IPS DF 19.7 (cell line): ENCODE measurements at regions not wholly inside any gene's neighbourhood (a gene's known extent, or its start where the extent isn't known, plus 50 kb on each side); places are given as distances from the start of the nearest gene placed in this dataset.
"Not testable (repeated sequence)": the region's sequence is repeated elsewhere in the genome, so short reads cannot be mapped to it uniquely, and the experiment has no call there.

Source experiments
- DNase-seq: peaks from one replicate; pipeline ENCODE4 v3.0.0-alpha.2; 2013; ENCODE audit warnings: low read depth, low spot score

- DNase-seq: no peak
Measured at GRCh38 chr14:22202313-22202712, 386.7 kb downstream of the DAD1 start.

DNA sequence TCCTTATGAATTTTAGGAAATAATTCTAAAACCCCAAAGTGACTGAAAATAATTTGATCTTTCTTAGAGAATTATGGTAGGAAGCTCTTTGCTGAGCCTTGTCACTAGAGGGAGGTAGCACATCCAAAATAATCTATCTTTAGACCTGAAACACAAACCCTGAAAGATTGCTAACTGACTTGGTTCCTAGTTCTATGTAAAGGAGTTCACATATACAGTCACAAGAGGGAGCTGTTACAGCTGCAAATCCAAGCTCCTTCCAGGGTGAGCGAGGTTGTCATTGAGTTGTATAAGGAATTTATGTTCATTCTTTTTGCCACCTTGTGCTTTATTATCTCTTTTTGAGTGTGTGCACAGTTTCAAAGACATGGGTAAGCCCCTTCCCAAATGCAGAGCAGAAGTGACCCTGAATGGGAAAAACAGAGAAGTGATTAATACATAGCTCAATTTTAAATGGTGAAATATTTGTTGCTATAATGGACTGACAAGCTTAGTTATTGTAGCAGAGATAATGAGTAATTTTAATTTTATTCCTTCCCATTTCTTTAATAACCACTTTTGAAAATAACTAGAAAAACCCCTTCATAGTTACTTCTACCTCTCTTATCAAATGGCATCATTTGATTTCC is 387.9 kb downstream of the DAD1 start:
- DNase-seq: peak; percentile 54

- not testable (repeated sequence) for DNase-seq
Measured at GRCh38 chr14:22200131-22200530, 388.9 kb downstream of the DAD1 start.

DNA sequence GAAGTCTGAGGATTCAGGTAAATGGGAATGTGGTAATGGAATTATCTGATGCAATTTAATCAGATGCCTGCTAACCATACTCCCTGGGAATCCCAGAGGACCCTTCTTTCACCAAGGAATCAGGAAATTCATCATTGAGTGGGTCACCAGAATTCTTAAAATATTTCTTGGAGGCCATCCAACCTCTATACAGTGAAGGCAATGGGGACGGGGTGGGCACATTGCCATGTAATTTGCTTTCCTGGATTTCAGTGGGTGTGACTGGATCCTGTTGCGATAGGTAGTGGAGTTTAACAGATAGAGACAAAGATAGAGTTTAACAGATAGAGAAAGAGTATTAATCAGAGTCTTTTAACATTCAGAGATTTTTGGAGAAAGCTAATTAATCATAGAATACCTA is 394.4 kb downstream of the DAD1 start:
- DNase-seq: no peak

DNA sequence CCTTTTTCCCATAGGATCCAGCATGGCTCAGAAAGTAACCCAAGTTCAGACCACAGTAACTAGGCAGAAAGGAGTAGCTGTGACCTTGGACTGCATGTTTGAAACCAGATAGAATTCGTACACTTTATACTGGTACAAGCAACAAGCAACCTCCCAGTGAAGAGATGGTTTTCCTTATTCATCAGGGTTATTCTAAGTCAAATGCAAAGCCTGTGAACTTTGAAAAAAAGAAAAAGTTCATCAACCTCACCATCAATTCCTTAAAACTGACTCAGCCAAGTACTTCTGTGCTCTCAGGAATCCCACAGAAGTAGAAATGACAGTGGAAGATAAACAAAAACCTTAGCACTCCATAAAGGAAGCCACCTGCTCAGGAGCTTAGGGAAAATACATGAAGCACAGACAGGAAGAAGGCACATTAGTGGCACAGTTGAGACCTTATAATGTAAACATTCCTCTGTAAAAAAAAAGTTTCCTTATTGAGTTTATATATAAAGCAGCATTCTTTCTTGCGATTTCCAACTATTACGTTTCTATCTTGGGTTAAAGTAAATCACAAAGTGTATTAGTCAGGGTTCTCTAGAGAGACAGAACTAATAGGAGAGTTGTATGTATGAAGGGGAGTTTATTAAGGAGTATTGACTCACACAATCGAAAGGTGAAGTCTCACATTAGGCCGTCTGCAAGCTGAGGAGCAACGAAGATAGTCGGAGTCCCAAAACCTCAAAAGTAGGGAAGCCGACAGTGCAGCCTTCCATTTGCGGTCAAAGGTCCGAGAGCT is 398.4 kb downstream of the DAD1 start:
- DNase-seq: no peak

- DNase-seq: no peak
Measured at GRCh38 chr14:22189881-22190280, 399.1 kb downstream of the DAD1 start.

GRCh38 chr14:22188318-22188717 is 400.7 kb downstream of the DAD1 start:
- no peak for DNase-seq

GRCh38 chr14:22185789-22186188 is 403.2 kb downstream of the DAD1 start:
- no peak for DNase-seq

DNA sequence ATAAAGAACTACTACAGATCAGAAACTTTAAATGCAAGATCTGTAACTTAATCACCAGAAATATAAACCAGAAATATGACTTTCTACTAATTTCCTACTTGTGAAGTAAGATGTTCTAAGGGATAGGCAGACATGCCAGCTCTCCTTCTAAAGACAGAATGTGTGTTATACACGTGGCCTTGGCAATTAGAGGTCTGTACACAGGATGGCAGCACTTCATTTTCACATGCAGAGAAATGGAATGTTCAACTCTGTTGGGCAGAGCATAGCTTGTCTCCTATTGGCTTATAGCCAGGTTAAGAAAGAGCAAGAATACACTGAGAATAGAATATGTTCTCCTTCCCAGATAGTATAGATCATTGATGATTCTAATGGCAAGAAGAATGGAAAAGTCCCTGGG is 403.8 kb downstream of the DAD1 start:
- no peak for DNase-seq

- no peak for DNase-seq
Measured at GRCh38 chr14:22184830-22185168, 404.2 kb downstream of the DAD1 start.

- DNase-seq: no peak
Measured at GRCh38 chr14:22184157-22184829, 404.7 kb downstream of the DAD1 start.

DNA sequence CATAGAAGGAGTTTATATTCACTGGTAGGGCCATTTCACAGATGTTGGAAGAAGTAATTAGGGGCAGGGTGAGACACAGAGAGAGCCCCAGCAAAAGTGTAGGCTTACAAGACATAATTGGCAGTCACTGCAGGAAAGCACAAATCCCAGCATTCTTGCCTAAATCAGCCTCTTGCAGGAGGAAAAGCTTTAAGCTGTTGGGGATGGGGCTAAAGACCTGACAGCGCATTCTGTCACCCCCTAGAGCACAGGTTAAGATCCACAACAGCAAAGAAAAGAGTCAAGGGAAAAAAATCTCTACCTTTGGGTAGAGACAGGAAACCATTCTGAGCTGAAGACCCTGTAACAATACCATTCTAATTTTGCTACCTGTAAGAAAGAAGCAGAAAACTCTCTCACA is 409.0 kb downstream of the DAD1 start:
- no peak for DNase-seq

- no peak for DNase-seq
Measured at GRCh38 chr14:22179190-22179589, 409.8 kb downstream of the DAD1 start.

DNA sequence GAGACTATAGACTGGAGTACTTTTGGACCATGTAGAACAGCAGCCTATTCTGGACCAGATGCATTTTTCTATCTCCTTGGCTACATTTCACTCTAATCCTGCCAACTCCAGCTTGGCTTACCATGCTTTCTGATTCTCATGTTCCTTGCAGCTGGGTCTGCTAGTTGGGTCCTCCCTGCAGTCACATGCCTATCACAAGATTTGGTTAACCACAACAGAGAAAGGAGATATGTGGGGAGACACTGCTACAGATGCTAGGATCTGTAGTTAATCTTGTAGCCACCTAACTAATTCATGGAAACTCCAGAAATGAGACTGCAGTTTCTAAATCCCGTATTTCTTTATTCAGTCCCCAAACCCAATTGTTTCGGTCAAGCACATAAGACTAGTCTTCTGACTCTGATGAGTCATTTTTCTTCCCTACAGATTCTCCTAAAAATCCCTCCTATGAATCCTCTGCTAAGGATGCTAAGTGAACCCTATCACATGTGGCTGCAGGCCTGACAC is 410.6 kb downstream of the DAD1 start:
- no peak for DNase-seq

DNA sequence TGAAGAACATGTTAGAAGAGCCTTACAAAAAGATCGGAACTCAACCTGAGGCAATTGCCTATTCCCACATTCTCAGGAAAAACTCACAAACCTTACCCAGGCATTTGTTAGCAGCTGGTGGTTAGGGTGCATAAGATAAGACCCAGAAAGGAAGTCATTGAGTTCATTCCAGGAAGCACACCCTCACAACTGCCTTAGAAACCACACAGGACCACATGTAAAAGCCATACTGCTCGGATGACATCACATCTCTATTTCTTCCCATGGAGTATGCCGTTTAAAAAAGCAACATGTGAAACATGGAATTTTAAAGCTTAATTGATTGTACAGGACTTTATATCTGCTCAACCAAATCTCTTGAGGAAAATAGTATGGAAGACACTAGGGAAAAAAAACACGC is 411.2 kb downstream of the DAD1 start:
- no peak for DNase-seq

GRCh38 chr14:22176957-22177356 is 412.1 kb downstream of the DAD1 start:
- no peak for DNase-seq

DNA sequence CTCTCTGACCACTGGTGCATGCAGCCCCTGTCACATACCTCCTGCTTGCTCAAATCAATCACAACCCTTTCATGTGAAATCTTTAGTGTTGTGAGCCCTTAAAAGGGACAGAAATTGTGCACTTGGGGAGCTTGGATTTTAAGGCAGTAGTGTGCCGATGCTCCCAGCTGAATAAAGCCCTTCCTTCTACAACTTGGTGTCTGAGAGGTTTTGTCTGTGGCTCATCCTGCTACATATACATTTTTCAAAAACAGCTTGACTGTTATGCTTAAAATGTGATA is 413.8 kb downstream of the DAD1 start:
- not testable (repeated sequence) for DNase-seq

DNA sequence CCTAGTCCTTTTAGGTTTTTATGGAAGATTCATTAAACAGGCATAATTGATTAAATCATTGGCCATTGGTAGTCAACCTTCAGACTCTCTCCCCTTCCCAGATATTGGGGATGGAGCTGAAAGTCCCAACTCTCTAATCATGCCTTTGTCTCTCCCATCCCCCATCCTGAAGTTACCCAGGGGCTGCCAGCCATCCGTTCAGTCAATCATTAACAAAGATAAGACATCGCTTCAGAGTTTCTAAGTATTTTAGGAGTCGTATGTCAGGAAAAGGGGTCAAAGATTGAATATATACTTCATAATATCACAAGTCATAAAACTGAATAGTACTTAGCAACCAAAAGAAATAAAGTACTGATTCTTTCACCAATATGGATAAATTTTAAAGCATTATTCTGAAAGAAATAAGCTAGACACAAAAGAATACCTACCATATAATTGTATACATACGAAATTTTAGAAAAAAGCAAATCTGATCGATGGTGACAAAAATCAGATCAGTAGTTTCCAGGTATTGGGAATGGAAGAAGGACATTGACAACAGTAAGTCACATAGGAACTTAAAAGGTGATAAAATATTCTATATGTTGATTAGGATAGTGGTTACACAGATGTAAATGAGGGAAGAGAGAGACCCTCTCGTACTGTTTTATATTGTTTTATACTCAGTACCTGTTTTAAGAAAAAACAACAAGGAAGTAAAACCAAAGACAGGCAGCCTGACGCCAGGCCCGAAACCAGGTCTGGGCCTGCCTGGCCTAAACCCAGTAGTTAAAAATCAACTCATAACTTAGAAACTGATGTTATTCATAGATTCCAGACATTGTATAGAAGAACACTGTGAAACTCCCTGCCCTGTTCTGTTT is 414.4 kb downstream of the DAD1 start:
- DNase-seq: no peak

- DNase-seq: no peak
Measured at GRCh38 chr14:22168092-22168955, 420.7 kb downstream of the DAD1 start.

DNA sequence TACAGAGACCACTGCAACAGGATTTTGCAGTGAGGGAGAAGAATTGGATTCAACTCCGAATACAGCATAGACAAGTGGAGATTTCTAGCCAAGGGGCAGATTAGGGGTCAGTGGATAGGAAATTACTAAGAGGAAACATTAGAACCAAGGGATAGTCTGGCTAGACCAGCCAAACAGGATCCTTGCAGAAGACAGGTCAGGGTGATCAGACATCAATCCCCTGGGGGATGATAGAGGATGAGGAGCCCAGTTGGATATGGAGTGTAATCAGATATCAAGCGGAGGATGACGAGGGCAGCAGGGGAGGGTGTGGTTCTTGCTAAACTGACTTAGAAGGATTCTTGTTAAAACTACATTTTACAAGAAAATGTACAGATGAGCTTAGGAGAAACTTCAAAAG is 424.4 kb downstream of the DAD1 start:
- no peak for DNase-seq

- no peak for DNase-seq
Measured at GRCh38 chr14:22163051-22163450, 426.0 kb downstream of the DAD1 start.
